SH-SY5Y (cell line): ENCODE measurements at regions not wholly inside any gene's neighbourhood (a gene's known extent, or its start where the extent isn't known, plus 50 kb on each side); places are given as distances from the start of the nearest gene placed in this dataset.

Source experiments
- GATA2 ChIP-seq: IDR thresholded peaks from 2 replicates; pipeline ENCODE4 v1.6.1; 2011; ENCODE audit warnings: mild to moderate bottlenecking, low read depth, low read length
- GATA3 ChIP-seq: IDR thresholded peaks from 2 replicates; pipeline ENCODE4 v1.6.1; 2011; ENCODE audit warnings: low read depth, mild to moderate bottlenecking, low read length, moderate library complexity

GRCh38 chr1:96559181-96559580 is 162.4 kb upstream of the PTBP2 start:
- TF ChIP-seq GATA2 (no peak), GATA3 (no peak)
